Neural cell (in vitro differentiated cells): ENCODE measurements at regions not wholly inside any gene's neighbourhood (a gene's known extent, or its start where the extent isn't known, plus 50 kb on each side); places are given as distances from the start of the nearest gene placed in this dataset.

ENCODE experiments used
- H2AFZ ChIP-seq: fragments of 200-600, 300-800 bp; sonication (generic), shearing (Covaris generic); 2 replicates; pipeline ENCODE4 v1.6.0; 2014; ENCODE audit warnings: low read depth, mild to moderate bottlenecking, antibody characterized with exemption, low read length, moderate library complexity
- H3F3A ChIP-seq: fragments of 200-600 bp; shearing (Covaris generic); 2 replicates; pipeline ENCODE4 v1.6.1; 2016; ENCODE audit warnings: mild to moderate bottlenecking, moderate library complexity, mixed read lengths, antibody characterized with exemption, low read length; ENCODE audit not compliant: insufficient read depth, poor library complexity, severe bottlenecking
- H3K27ac ChIP-seq: fragments of 200-600, 300-800 bp; sonication (generic), shearing (Covaris generic); 2 replicates; pipeline ENCODE4 v1.5.1; 2014; ENCODE audit warnings: mild to moderate bottlenecking, low read length, moderate library complexity
- H3K27me3 ChIP-seq: fragments of 300-800, 200-600 bp; sonication (generic), shearing (Covaris generic); 2 replicates; pipeline ENCODE4 v1.6.0; 2014; ENCODE audit warnings: mild to moderate bottlenecking, low read depth, low read length, moderate library complexity; ENCODE audit not compliant: insufficient read depth
- H3K36me3 ChIP-seq: fragments of 300-800, 200-600 bp; sonication (generic), shearing (Covaris generic); 2 replicates; pipeline ENCODE4 v1.5.1; 2014; ENCODE audit warnings: mild to moderate bottlenecking, antibody characterized with exemption, low read length, moderate library complexity; ENCODE audit not compliant: insufficient read depth
- H3K4me2 ChIP-seq: fragments of 300-800, 200-600 bp; sonication (generic), shearing (Covaris generic); 2 replicates; pipeline ENCODE4 v1.6.0; 2014; ENCODE audit warnings: mild to moderate bottlenecking, low read length
- H3K4me3 ChIP-seq: fragments of 300-800, 200-600 bp; sonication (generic), shearing (Covaris generic); 2 replicates; pipeline ENCODE4 v1.5.1; 2014; ENCODE audit warnings: mild to moderate bottlenecking, low read length, moderate library complexity
- H3K79me2 ChIP-seq: fragments of 200-600 bp; shearing (Covaris generic); replicated peaks from 2 replicates; pipeline ENCODE4 v1.6.0; 2014; ENCODE audit warnings: mild to moderate bottlenecking, low read length, moderate library complexity; ENCODE audit not compliant: insufficient read depth
- H3K9ac ChIP-seq: fragments of 300-800, 200-600 bp; sonication (generic), shearing (Covaris generic); 2 replicates; pipeline ENCODE4 v1.6.1; 2016; ENCODE audit warnings: mild to moderate bottlenecking, low read length, mixed read lengths
- H3K9me2 ChIP-seq: fragments of 200-600 bp; shearing (Covaris generic); 2 replicates; pipeline ENCODE4 v1.6.1; 2016; ENCODE audit warnings: mild to moderate bottlenecking, low read length, mixed read lengths; ENCODE audit not compliant: insufficient read depth
- H3K9me3 ChIP-seq: fragments of 200-600, 300-800 bp; sonication (generic), shearing (Covaris generic); 2 replicates; pipeline ENCODE4 v1.6.1; 2016; ENCODE audit warnings: mild to moderate bottlenecking, mixed run types, low read length, moderate library complexity, mixed read lengths
- H4K20me1 ChIP-seq: fragments of 200-600 bp; shearing (Covaris generic); 2 replicates; pipeline ENCODE4 v1.6.1; 2016; ENCODE audit warnings: mild to moderate bottlenecking, mixed run types; ENCODE audit not compliant: insufficient read depth
- EP300 ChIP-seq: fragments of 450-650 bp; conservative IDR thresholded peaks from 2 replicates; pipeline ENCODE4 v1.6.1; 2014; ENCODE audit warnings: antibody characterized with exemption, mild to moderate bottlenecking, moderate library complexity; ENCODE audit not compliant: poor library complexity, severe bottlenecking
- EZH2 ChIP-seq: fragments of 200-600, 300-800 bp; shearing (Covaris generic), sonication (generic); IDR thresholded peaks from 2 replicates; pipeline ENCODE4 v1.6.1; 2014; ENCODE audit warnings: antibody characterized with exemption, low read length, borderline replicate concordance, mild to moderate bottlenecking; ENCODE audit not compliant: insufficient read depth, poor library complexity, severe bottlenecking
- MXI1 ChIP-seq: fragments of 450-650 bp; conservative IDR thresholded peaks from 2 replicates; pipeline ENCODE4 v1.6.1; 2014; ENCODE audit warnings: antibody characterized with exemption, mild to moderate bottlenecking; ENCODE audit not compliant: poor library complexity, severe bottlenecking
- POLR2AphosphoS5 ChIP-seq: IDR thresholded peaks from 2 replicates; pipeline ENCODE4 v1.6.1; 2012
- RAD21 ChIP-seq: fragments of 450-650 bp; conservative IDR thresholded peaks from 2 replicates; pipeline ENCODE4 v1.6.1; 2014; ENCODE audit warnings: antibody characterized with exemption, mild to moderate bottlenecking, moderate library complexity
- SMC3 ChIP-seq: fragments of 450-650 bp; conservative IDR thresholded peaks from 2 replicates; pipeline ENCODE4 v1.6.1; 2014; ENCODE audit warnings: antibody characterized with exemption, mild to moderate bottlenecking, moderate library complexity; ENCODE audit not compliant: poor library complexity
- TAF1 ChIP-seq: IDR thresholded peaks from 2 replicates; pipeline ENCODE4 v1.6.1; 2012; ENCODE audit warnings: low read depth
- TF ChIP-seq, protein P1 (sequence below): fragments of 450-650 bp; IDR thresholded peaks from 2 replicates; pipeline ENCODE4 v1.5.1; 2014; ENCODE audit warnings: antibody characterized with exemption, mild to moderate bottlenecking, moderate library complexity; ENCODE audit not compliant: poor library complexity, severe bottlenecking
- TF ChIP-seq, protein P2 (sequence below): IDR thresholded peaks from 2 replicates; pipeline ENCODE4 v1.6.1; 2012; ENCODE audit warnings: borderline replicate concordance

GRCh38 chr1:47703981-47704596 lies 266.2 kb downstream of the FOXD2 start:
- Histone ChIP-seq H3K4me3 (no peak overlapping the region), H3K27me3 (peaks cover 25% of the 10 kb centered on the region), H3K9me3 (no peaks in the 10 kb centered on the region), H3K9me2 (no peaks in the 10 kb centered on the region), H3K27ac (no peak overlapping the region), H3K36me3 (no peaks in the 10 kb centered on the region), H4K20me1 (no peaks in the 10 kb centered on the region), H3K79me2 (no peaks in the 10 kb centered on the region), H2AFZ (no peak overlapping the region), H3F3A (no peaks in the 10 kb centered on the region), H3K9ac (no peak overlapping the region), H3K4me2 (no peak overlapping the region)
- TF ChIP-seq SMC3 (no peak), EP300 (no peak), MXI1 (no peak), TAF1 (no peak), RAD21 (no peak), EZH2 (no peak), POLR2AphosphoS5 (no peak)
- TF ChIP-seq, protein P1, sequence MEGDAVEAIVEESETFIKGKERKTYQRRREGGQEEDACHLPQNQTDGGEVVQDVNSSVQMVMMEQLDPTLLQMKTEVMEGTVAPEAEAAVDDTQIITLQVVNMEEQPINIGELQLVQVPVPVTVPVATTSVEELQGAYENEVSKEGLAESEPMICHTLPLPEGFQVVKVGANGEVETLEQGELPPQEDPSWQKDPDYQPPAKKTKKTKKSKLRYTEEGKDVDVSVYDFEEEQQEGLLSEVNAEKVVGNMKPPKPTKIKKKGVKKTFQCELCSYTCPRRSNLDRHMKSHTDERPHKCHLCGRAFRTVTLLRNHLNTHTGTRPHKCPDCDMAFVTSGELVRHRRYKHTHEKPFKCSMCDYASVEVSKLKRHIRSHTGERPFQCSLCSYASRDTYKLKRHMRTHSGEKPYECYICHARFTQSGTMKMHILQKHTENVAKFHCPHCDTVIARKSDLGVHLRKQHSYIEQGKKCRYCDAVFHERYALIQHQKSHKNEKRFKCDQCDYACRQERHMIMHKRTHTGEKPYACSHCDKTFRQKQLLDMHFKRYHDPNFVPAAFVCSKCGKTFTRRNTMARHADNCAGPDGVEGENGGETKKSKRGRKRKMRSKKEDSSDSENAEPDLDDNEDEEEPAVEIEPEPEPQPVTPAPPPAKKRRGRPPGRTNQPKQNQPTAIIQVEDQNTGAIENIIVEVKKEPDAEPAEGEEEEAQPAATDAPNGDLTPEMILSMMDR = no peak
- TF ChIP-seq, protein P2, sequence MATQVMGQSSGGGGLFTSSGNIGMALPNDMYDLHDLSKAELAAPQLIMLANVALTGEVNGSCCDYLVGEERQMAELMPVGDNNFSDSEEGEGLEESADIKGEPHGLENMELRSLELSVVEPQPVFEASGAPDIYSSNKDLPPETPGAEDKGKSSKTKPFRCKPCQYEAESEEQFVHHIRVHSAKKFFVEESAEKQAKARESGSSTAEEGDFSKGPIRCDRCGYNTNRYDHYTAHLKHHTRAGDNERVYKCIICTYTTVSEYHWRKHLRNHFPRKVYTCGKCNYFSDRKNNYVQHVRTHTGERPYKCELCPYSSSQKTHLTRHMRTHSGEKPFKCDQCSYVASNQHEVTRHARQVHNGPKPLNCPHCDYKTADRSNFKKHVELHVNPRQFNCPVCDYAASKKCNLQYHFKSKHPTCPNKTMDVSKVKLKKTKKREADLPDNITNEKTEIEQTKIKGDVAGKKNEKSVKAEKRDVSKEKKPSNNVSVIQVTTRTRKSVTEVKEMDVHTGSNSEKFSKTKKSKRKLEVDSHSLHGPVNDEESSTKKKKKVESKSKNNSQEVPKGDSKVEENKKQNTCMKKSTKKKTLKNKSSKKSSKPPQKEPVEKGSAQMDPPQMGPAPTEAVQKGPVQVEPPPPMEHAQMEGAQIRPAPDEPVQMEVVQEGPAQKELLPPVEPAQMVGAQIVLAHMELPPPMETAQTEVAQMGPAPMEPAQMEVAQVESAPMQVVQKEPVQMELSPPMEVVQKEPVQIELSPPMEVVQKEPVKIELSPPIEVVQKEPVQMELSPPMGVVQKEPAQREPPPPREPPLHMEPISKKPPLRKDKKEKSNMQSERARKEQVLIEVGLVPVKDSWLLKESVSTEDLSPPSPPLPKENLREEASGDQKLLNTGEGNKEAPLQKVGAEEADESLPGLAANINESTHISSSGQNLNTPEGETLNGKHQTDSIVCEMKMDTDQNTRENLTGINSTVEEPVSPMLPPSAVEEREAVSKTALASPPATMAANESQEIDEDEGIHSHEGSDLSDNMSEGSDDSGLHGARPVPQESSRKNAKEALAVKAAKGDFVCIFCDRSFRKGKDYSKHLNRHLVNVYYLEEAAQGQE = no peak

DNA sequence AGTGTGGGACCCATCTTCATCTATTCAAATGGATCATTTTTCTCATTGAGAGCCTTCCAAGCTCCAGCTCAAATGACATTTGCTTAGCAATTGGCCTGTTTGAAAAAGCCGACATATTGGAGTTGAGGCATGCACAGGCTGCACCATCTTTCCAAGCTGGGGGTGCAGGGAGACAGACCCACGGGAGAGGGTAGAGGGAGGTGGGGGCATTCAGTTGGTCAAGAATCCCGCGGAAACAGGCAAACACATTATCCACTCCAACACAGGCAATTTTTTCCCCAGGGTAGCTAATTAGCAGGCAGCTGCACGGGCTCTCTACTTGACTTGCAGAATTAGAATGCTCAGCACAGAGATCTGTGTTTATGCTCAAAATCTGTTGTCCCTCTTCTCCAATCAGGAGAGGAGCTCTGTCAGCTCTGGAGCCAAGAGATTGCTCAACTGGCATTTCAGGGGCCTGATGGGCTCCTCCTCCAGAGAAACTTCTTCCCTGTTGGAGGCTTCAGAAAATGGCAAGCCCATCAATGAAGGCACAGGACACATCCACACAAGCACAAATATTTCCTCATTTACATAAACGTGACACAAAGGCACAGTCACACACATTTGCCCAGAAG lies 267.8 kb downstream of the FOXD2 start:
- no peak overlapping the region for H2AFZ ChIP-seq
- H3F3A ChIP-seq = no peaks in the 10 kb centered on the region
- no peak overlapping the region for H3K9ac ChIP-seq
- H3K4me3 ChIP-seq = no peak overlapping the region
- no peaks in the 10 kb centered on the region for H3K79me2 ChIP-seq
- no peak overlapping the region for H3K27ac ChIP-seq
- H3K27me3 ChIP-seq = peaks cover 40% of the 10 kb centered on the region
- TF ChIP-seq RAD21 (no peak), POLR2AphosphoS5 (no peak), EP300 (no peak), MXI1 (no peak), EZH2 (no peak), SMC3 (no peak), TAF1 (no peak)
- TF ChIP-seq, protein P2 = no peak
- TF ChIP-seq, protein P1 = no peak
- no peaks in the 10 kb centered on the region for H4K20me1 ChIP-seq
- H3K36me3 ChIP-seq = no peaks in the 10 kb centered on the region
- H3K4me2 ChIP-seq = no peak overlapping the region
- H3K9me3 ChIP-seq = no peaks in the 10 kb centered on the region
- H3K9me2 ChIP-seq = no peaks in the 10 kb centered on the region
